ENCODE measurements at regions not wholly inside any gene's neighbourhood (a gene's known extent, or its start where the extent isn't known, plus 50 kb on each side); places are given as distances from the start of the nearest gene placed in this dataset.
"Not testable (repeated sequence)": the region's sequence is repeated elsewhere in the genome, so short reads cannot be mapped to it uniquely, and the experiment has no call there.

- DNase-seq (ENCODE audit: low read depth); H3K4me3 ChIP-seq (ENCODE audit: low read depth, low read length): not testable (repeated sequence)
Measured at GRCh38 chr3:75840160-75840559, 54.8 kb upstream of the ZNF717 start.

GRCh38 chr3:75850301-75851008 lies 65.1 kb upstream of the ZNF717 start:
- DNase-seq (ENCODE audit: low read depth), result not testable (repeated sequence)

GRCh38 chr3:75863130-75863529 lies 77.8 kb upstream of the ZNF717 start:
- TF ChIP-seq CTCF (IDR thresholded peaks at IDR 0.05; ENCODE audit: insufficient read depth, low read depth, low read length), result no peak
- DNase-seq (ENCODE audit: low read depth), result no peak
- no peak overlapping the region for H3K4me3 ChIP-seq (ENCODE audit: low read depth, low read length)

More at GRCh38 chr3:75850301-75851008, 65.1 kb upstream of the ZNF717 start:
- not testable (repeated sequence) for H3K4me3 ChIP-seq (ENCODE audit: low read depth, low read length)

GRCh38 chr3:75863878-75864277 lies 78.5 kb upstream of the ZNF717 start:
- TF ChIP-seq CTCF (IDR thresholded peaks at IDR 0.05; ENCODE audit: insufficient read depth, low read depth, low read length), result no peak
- H3K4me3 ChIP-seq (ENCODE audit: low read depth, low read length), result no peak overlapping the region
- no peak for DNase-seq (ENCODE audit: low read depth)

- H3K4me3 ChIP-seq (ENCODE audit: low read depth, low read length), result not testable (repeated sequence)
Measured at GRCh38 chr3:75883719-75884118, 98.4 kb upstream of the ZNF717 start.

GRCh38 chr3:75886971-75887526 lies 101.7 kb upstream of the ZNF717 start:
- no peak for TF ChIP-seq CTCF (IDR thresholded peaks at IDR 0.05; ENCODE audit: insufficient read depth, low read depth, low read length)
- no peak for DNase-seq (ENCODE audit: low read depth)
- H3K4me3 ChIP-seq (ENCODE audit: low read depth, low read length), result no peak overlapping the region

More at GRCh38 chr3:75883719-75884118, 98.4 kb upstream of the ZNF717 start:
- not testable (repeated sequence) for DNase-seq (ENCODE audit: low read depth)

GRCh38 chr3:75894234-75894633 lies 108.9 kb upstream of the ZNF717 start:
- DNase-seq (ENCODE audit: low read depth), result no peak
- TF ChIP-seq CTCF (IDR thresholded peaks at IDR 0.05; ENCODE audit: insufficient read depth, low read depth, low read length), result no peak
- H3K4me3 ChIP-seq (ENCODE audit: low read depth, low read length), result no peak overlapping the region

GRCh38 chr3:75896265-75896664 lies 110.9 kb upstream of the ZNF717 start:
- H3K4me3 ChIP-seq (ENCODE audit: low read depth, low read length), result no peak overlapping the region
- TF ChIP-seq CTCF (IDR thresholded peaks at IDR 0.05; ENCODE audit: insufficient read depth, low read depth, low read length), result no peak
- DNase-seq (ENCODE audit: low read depth), result no peak

GRCh38 chr3:75901446-75901845 lies 116.1 kb upstream of the ZNF717 start:
- not testable (repeated sequence) for DNase-seq (ENCODE audit: low read depth); H3K4me3 ChIP-seq (ENCODE audit: low read depth, low read length)

All from fibroblast of villous mesenchyme (primary cell).